OCI-LY1 (cell line): ENCODE measurements at regions not wholly inside any gene's neighbourhood (a gene's known extent, or its start where the extent isn't known, plus 50 kb on each side); places are given as distances from the start of the nearest gene placed in this dataset.

ENCODE experiments used
- CTCF ChIP-seq: fragments of 200-600 bp; sonication (generic), shearing (Covaris generic); IDR thresholded peaks from 2 replicates; pipeline ENCODE4 v1.5.1; 2017; ENCODE audit warnings: mild to moderate bottlenecking, antibody characterized with exemption, low read length, moderate library complexity, mixed read lengths
- EZH2 ChIP-seq: fragments of 200-600 bp; sonication (generic), shearing (Covaris generic); IDR thresholded peaks from 2 replicates; pipeline ENCODE4 v1.8.0; 2017; ENCODE audit warnings: borderline replicate concordance, mixed run types, mild to moderate bottlenecking, antibody characterized with exemption, low read length, moderate library complexity, mixed read lengths

GRCh38 chr5:117691081-117691870 lies 1116.7 kb upstream of the SEMA6A start:
- no peak for TF ChIP-seq EZH2
- TF ChIP-seq CTCF: no peak
